HG02943 (cell line): ENCODE measurements at regions not wholly inside any gene's neighbourhood (a gene's known extent, or its start where the extent isn't known, plus 50 kb on each side); places are given as distances from the start of the nearest gene placed in this dataset.
"Not testable (repeated sequence)": the region's sequence is repeated elsewhere in the genome, so short reads cannot be mapped to it uniquely, and the experiment has no call there.

Experiments used
- ATAC-seq: cut with Tn5 transposase; IDR thresholded peaks from one replicate; pipeline ENCODE4 v1.9.1; 2021; ENCODE audit warnings: mild to moderate bottlenecking, low read depth, moderate library complexity; ENCODE audit not compliant: unreplicated experiment

GRCh38 chr1:163633366-163633765 lies 311.6 kb downstream of the NUF2 start:
- ATAC-seq, result no peak

- ATAC-seq, result not testable (repeated sequence)
Measured at GRCh38 chr1:163645676-163646075, 323.9 kb downstream of the NUF2 start.

GRCh38 chr1:163650624-163651023 lies 328.9 kb downstream of the NUF2 start:
- no peak for ATAC-seq

GRCh38 chr1:163652441-163652840 lies 330.7 kb downstream of the NUF2 start:
- ATAC-seq, result no peak

- no peak for ATAC-seq
Measured at GRCh38 chr1:163655565-163655964, 333.8 kb downstream of the NUF2 start.

- ATAC-seq, result no peak
Measured at GRCh38 chr1:163656095-163656759, 334.5 kb downstream of the NUF2 start.

- ATAC-seq, result no peak
Measured at GRCh38 chr1:163657719-163658118, 336.0 kb downstream of the NUF2 start.

GRCh38 chr1:163661391-163661790 lies 339.6 kb downstream of the NUF2 start:
- ATAC-seq, result no peak

GRCh38 chr1:163664671-163665335 lies 343.0 kb downstream of the NUF2 start:
- ATAC-seq, result no peak

GRCh38 chr1:163668472-163668871 lies 346.7 kb downstream of the NUF2 start:
- ATAC-seq, result no peak

- ATAC-seq, result no peak
Measured at GRCh38 chr1:163670989-163671757, 349.4 kb downstream of the NUF2 start.

GRCh38 chr1:163672976-163673758 lies 351.4 kb downstream of the NUF2 start:
- ATAC-seq, result no peak

GRCh38 chr1:163673759-163674151 lies 352.0 kb downstream of the NUF2 start:
- ATAC-seq, result no peak

GRCh38 chr1:163674236-163674635 lies 352.5 kb downstream of the NUF2 start:
- no peak for ATAC-seq

GRCh38 chr1:163684785-163685184 lies 363.0 kb downstream of the NUF2 start:
- ATAC-seq, result no peak

GRCh38 chr1:163692266-163692665 lies 370.5 kb downstream of the NUF2 start:
- ATAC-seq, result no peak

GRCh38 chr1:163697137-163697536 lies 375.4 kb downstream of the NUF2 start:
- ATAC-seq, result no peak

GRCh38 chr1:163701783-163702374 lies 380.1 kb downstream of the NUF2 start:
- ATAC-seq, result no peak

GRCh38 chr1:163703794-163704193 lies 382.0 kb downstream of the NUF2 start:
- ATAC-seq, result no peak

- ATAC-seq, result no peak
Measured at GRCh38 chr1:163706915-163707314, 385.2 kb downstream of the NUF2 start.
